ENCODE measurements at regions not wholly inside any gene's neighbourhood (a gene's known extent, or its start where the extent isn't known, plus 50 kb on each side); places are given as distances from the start of the nearest gene placed in this dataset.
A peak's percentile ranks its signal among the peaks of the same experiment; 100 is the strongest.
"Not testable (repeated sequence)": the region's sequence is repeated elsewhere in the genome, so short reads cannot be mapped to it uniquely, and the experiment has no call there.

GRCh38 chr2:242070726-242071125 is 201.2 kb downstream of the RTP5 start:
- not testable (repeated sequence) for DNase-seq (ENCODE audit: low spot score)

- DNase-seq (ENCODE audit: low spot score) = not testable (repeated sequence)
Measured at GRCh38 chr2:242071377-242071776, 201.8 kb downstream of the RTP5 start.

GRCh38 chr2:242071936-242072335 is 202.4 kb downstream of the RTP5 start:
- not testable (repeated sequence) for DNase-seq (ENCODE audit: low spot score)

- DNase-seq (ENCODE audit: low spot score) = peak; percentile 92
Measured at GRCh38 chr2:242075168-242075567, 205.6 kb downstream of the RTP5 start.

GRCh38 chr2:242075696-242076095 is 206.2 kb downstream of the RTP5 start:
- DNase-seq (ENCODE audit: low spot score) = peak; percentile 63

GRCh38 chr2:242076184-242076583 is 206.7 kb downstream of the RTP5 start:
- not testable (repeated sequence) for DNase-seq (ENCODE audit: low spot score)

- not testable (repeated sequence) for DNase-seq (ENCODE audit: low spot score)
Measured at GRCh38 chr2:242078426-242078825, 208.9 kb downstream of the RTP5 start.

GRCh38 chr2:242079792-242080191 is 210.3 kb downstream of the RTP5 start:
- not testable (repeated sequence) for DNase-seq (ENCODE audit: low spot score)

GRCh38 chr2:242080575-242081214 is 211.2 kb downstream of the RTP5 start:
- DNase-seq (ENCODE audit: low spot score) = not testable (repeated sequence)

- DNase-seq (ENCODE audit: low spot score) = not testable (repeated sequence)
Measured at GRCh38 chr2:242084034-242084433, 214.5 kb downstream of the RTP5 start.

GRCh38 chr2:242085024-242085674 is 215.6 kb downstream of the RTP5 start:
- DNase-seq (ENCODE audit: low spot score) = not testable (repeated sequence)

GRCh38 chr2:242085941-242086621 is 216.6 kb downstream of the RTP5 start:
- DNase-seq (ENCODE audit: low spot score) = peak; percentile 48

- not testable (repeated sequence) for DNase-seq (ENCODE audit: low spot score)
Measured at GRCh38 chr2:242088044-242088443, 218.5 kb downstream of the RTP5 start.

GRCh38 chr2:242088471-242089212 is 219.1 kb downstream of the RTP5 start:
- peak; percentile 79 for DNase-seq (ENCODE audit: low spot score)

- not testable (repeated sequence) for DNase-seq (ENCODE audit: low spot score)
Measured at GRCh38 chr2:242089213-242089549, 219.7 kb downstream of the RTP5 start.

- DNase-seq (ENCODE audit: low spot score) = not testable (repeated sequence)
Measured at GRCh38 chr2:242097278-242097677, 227.7 kb downstream of the RTP5 start.

- DNase-seq (ENCODE audit: low spot score) = no peak
Measured at GRCh38 chr2:242098034-242098433, 228.5 kb downstream of the RTP5 start.

GRCh38 chr2:242098445-242099128 is 229.1 kb downstream of the RTP5 start:
- no peak for DNase-seq (ENCODE audit: low spot score)

- DNase-seq (ENCODE audit: low spot score) = not testable (repeated sequence)
Measured at GRCh38 chr2:242103093-242103492, 233.6 kb downstream of the RTP5 start.

GRCh38 chr2:242104202-242104956 is 234.8 kb downstream of the RTP5 start:
- DNase-seq (ENCODE audit: low spot score) = not testable (repeated sequence)

- DNase-seq (ENCODE audit: low spot score) = not testable (repeated sequence)
Measured at GRCh38 chr2:242107065-242107464, 237.5 kb downstream of the RTP5 start.

All from H4 (cell line).